CD4-positive, alpha-beta T cell (primary cell): ENCODE measurements at regions not wholly inside any gene's neighbourhood (a gene's known extent, or its start where the extent isn't known, plus 50 kb on each side); places are given as distances from the start of the nearest gene placed in this dataset.
A peak's percentile ranks its signal among the peaks of the same experiment; 100 is the strongest.

Source experiments
- ATAC-seq: fragments of 200-7000 bp; cut with Tn5 transposase; one replicate; pipeline ENCODE4 v1.10.0; 2022; ENCODE audit warnings: mild to moderate bottlenecking; ENCODE audit not compliant: poor library complexity
- CTCF ChIA-PET: fragments of 350-600 bp; sonication (Branson Sonifier 250); formaldehyde crosslinking; loops from one replicate; lab custom pipeline; 2021; ENCODE audit warnings: antibody characterized with exemption, inconsistent platforms; lab: Charles Lee
- POLR2A ChIA-PET: fragments of 350-600 bp; sonication (Branson Sonifier 250); formaldehyde crosslinking; loops from one replicate; lab custom pipeline; 2021; ENCODE audit warnings: antibody characterized with exemption, inconsistent platforms; lab: Charles Lee
- DNase-seq, 14 experiments: peaks; one replicate each; pipeline ENCODE4 v3.0.0-alpha.2; 2013 to 2020; ENCODE audit warnings: mixed read lengths in 2 of 14
- H3K27ac ChIP-seq, 2 donors: one replicate each; pipeline versions ENCODE4 v1.5.1 to v1.7.0; 2013; ENCODE audit warnings: low read length in 2 of 2, low read depth in 1 of 2, mild to moderate bottlenecking in 1 of 2
- H3K27me3 ChIP-seq, 2 experiments: 1 replicate in 1 of 2; 2 replicates in 1 of 2; pipeline versions ENCODE4 v1.6.1 to v1.7.0; 2013; ENCODE audit warnings: low read length in 2 of 2, control low read depth in 1 of 2, mild to moderate bottlenecking in 1 of 2, moderate library complexity in 1 of 2; ENCODE audit not compliant: insufficient read depth in 2 of 2, control insufficient read depth in 1 of 2
- H3K36me3 ChIP-seq: one replicate; pipeline ENCODE4 v1.6.1; 2013; ENCODE audit warnings: low read length, control low read depth; ENCODE audit not compliant: insufficient read depth
- H3K4me1 ChIP-seq: one replicate; pipeline ENCODE4 v1.6.1; 2013; ENCODE audit warnings: low read length, control low read depth; ENCODE audit not compliant: insufficient read depth
- H3K4me3 ChIP-seq: one replicate; pipeline ENCODE4 v1.5.1; 2013; ENCODE audit warnings: mild to moderate bottlenecking, low read length, moderate library complexity
- H3K9me3 ChIP-seq, 2 experiments: 1 replicate in 1 of 2; 2 replicates in 1 of 2; pipeline versions ENCODE4 v1.6.1 to v1.7.0; 2013; ENCODE audit warnings: low read length in 2 of 2, mild to moderate bottlenecking in 2 of 2, control low read depth in 1 of 2, moderate library complexity in 1 of 2; ENCODE audit not compliant: control insufficient read depth in 1 of 2, insufficient read depth in 1 of 2
- H3K27ac Mint-ChIP-seq: one replicate; pipeline ENCODE4 v1.8.0; 2020; ENCODE audit warnings: mixed read lengths
- H3K27me3 Mint-ChIP-seq: one replicate; pipeline ENCODE4 v1.8.0; 2021; ENCODE audit warnings: mixed read lengths
- H3K36me3 Mint-ChIP-seq: one replicate; pipeline ENCODE4 v1.8.0; 2021; ENCODE audit warnings: low read depth, mixed read lengths
- H3K4me1 Mint-ChIP-seq: one replicate; pipeline ENCODE4 v1.8.0; 2021; ENCODE audit warnings: low read depth, mixed read lengths
- H3K4me3 Mint-ChIP-seq: one replicate; pipeline ENCODE4 v1.8.0; 2020; ENCODE audit warnings: mild to moderate bottlenecking, mixed read lengths
- H3K9me3 Mint-ChIP-seq: one replicate; pipeline ENCODE4 v1.8.0; 2020; ENCODE audit warnings: mixed read lengths
- CTCF ChIP-seq: fragments of 200-600 bp; IDR thresholded peaks from one replicate; pipeline ENCODE4 v1.8.0; 2022; ENCODE audit warnings: antibody characterized with exemption, mild to moderate bottlenecking
- intact Hi-C, 2 experiments: fragments of 100-400 bp; cut with DNase I in 1 of 2; cut with micrococcal nuclease in 1 of 2; formaldehyde crosslinking; loops; one replicate each; pipeline versions ENCODE4 v1.15.1 to v1.9.0; 2023 to 2025; cut with DNase I, micrococcal nuclease

GRCh38 chr3:25902586-25902985 lies 112.7 kb downstream of the OXSM start:
- Mint-ChIP-seq H3K4me3 (no peak overlapping the region), H3K27ac (no peak overlapping the region), H3K4me1 (peaks cover 27% of the 10 kb centered on the region), H3K36me3 (no peaks in the 10 kb centered on the region), H3K9me3 (no peaks in the 10 kb centered on the region), H3K27me3 (peaks cover 6% of the 10 kb centered on the region)
- ChIA-PET POLR2A (no interaction called here), CTCF (no interaction called here)
- TF ChIP-seq CTCF = no peak
- Histone ChIP-seq H3K4me1 (no peaks in the 10 kb centered on the region), H3K27me3 (no peaks in the 10 kb centered on the region), H3K36me3 (no peaks in the 10 kb centered on the region), H3K9me3 (peaks cover 0 to 4% of the 10 kb centered on the region in 2 experiments), H3K27ac (no peak overlapping the region), H3K4me3 (no peak overlapping the region)
- intact Hi-C loops = no loop called here
- ATAC-seq (no peak), DNase-seq (no peak)

- ATAC-seq = no peak
- POLR2A ChIA-PET = no interaction called here
- no peaks in the 10 kb centered on the region for H3K9me3 Mint-ChIP-seq
These were observed 113.7 kb downstream of the OXSM start for GRCh38 chr3:25903371-25904129.

GRCh38 chr3:25904206-25904605 lies 114.3 kb downstream of the OXSM start:
- Mint-ChIP-seq H3K27ac (no peak overlapping the region), H3K9me3 (no peaks in the 10 kb centered on the region), H3K4me1 (peaks cover 27% of the 10 kb centered on the region), H3K4me3 (no peak overlapping the region), H3K27me3 (peaks cover 6% of the 10 kb centered on the region), H3K36me3 (no peaks in the 10 kb centered on the region)
- CTCF ChIA-PET = no interaction called here
- Histone ChIP-seq H3K36me3 (no peaks in the 10 kb centered on the region), H3K4me1 (no peaks in the 10 kb centered on the region), H3K27ac (no peak overlapping the region), H3K4me3 (no peak overlapping the region), H3K27me3 (no peaks in the 10 kb centered on the region), H3K9me3 (no peaks in the 10 kb centered on the region)
- intact Hi-C loops = no loop called here
- DNase-seq = peak in 2 of 14 experiments; percentile 6 to 11
- ATAC-seq = no peak
- TF ChIP-seq CTCF = no peak
- POLR2A ChIA-PET = no interaction called here

More at GRCh38 chr3:25903371-25904129, 113.7 kb downstream of the OXSM start:
- H3K4me3 Mint-ChIP-seq = no peak overlapping the region
- no peak for DNase-seq
- H3K27ac Mint-ChIP-seq = no peak overlapping the region
- H3K4me1 ChIP-seq = no peaks in the 10 kb centered on the region
- H3K27me3 ChIP-seq = no peaks in the 10 kb centered on the region
- H3K36me3 Mint-ChIP-seq = no peaks in the 10 kb centered on the region
- H3K9me3 ChIP-seq = peaks cover 0 to under 1% of the 10 kb centered on the region in 2 experiments
- intact Hi-C loops = no loop called here
- no peak overlapping the region for H3K4me3 ChIP-seq
- no peak overlapping the region for H3K27ac ChIP-seq
- CTCF ChIA-PET = interaction anchor here (0.5 kb wide), 1 partner anchor 162 kb away, joined by 4 read pairs; no protein-coding TSS in a partner anchor
- TF ChIP-seq CTCF = no peak
- no peaks in the 10 kb centered on the region for H3K36me3 ChIP-seq
- peaks cover 6% of the 10 kb centered on the region for H3K27me3 Mint-ChIP-seq
- peaks cover 27% of the 10 kb centered on the region for H3K4me1 Mint-ChIP-seq
